OCI-LY3 (cell line): ENCODE measurements at regions not wholly inside any gene's neighbourhood (a gene's known extent, or its start where the extent isn't known, plus 50 kb on each side); places are given as distances from the start of the nearest gene placed in this dataset.
"Not testable (repeated sequence)": the region's sequence is repeated elsewhere in the genome, so short reads cannot be mapped to it uniquely, and the experiment has no call there.

Source experiments
- H2AFZ ChIP-seq: fragments of 200-600, 300-600 bp; shearing (Covaris generic); 2 replicates; pipeline ENCODE4 v1.6.0; 2014; ENCODE audit warnings: antibody characterized with exemption, low read depth, low read length
- H3K27ac ChIP-seq: fragments of 200-600, 300-600 bp; sonication (generic); 2 replicates; pipeline ENCODE4 v1.5.1; 2014; ENCODE audit warnings: mild to moderate bottlenecking, low read length, moderate library complexity, mixed read lengths
- H3K27me3 ChIP-seq: fragments of 200-600, 300-600 bp; sonication (generic); 2 replicates; pipeline ENCODE4 v1.6.1; 2014; ENCODE audit warnings: low read depth, low read length, mixed read lengths
- H3K36me3 ChIP-seq: fragments of 200-600, 300-600 bp; sonication (generic); replicated peaks from 2 replicates; pipeline ENCODE3; 2014; ENCODE audit warnings: low read depth, low read length, mixed read lengths
- H3K4me1 ChIP-seq: fragments of 300-600, 200-600 bp; sonication (generic); 2 replicates; pipeline ENCODE4 v1.6.1; 2014; ENCODE audit warnings: low read length, mixed read lengths
- H3K4me2 ChIP-seq: fragments of 200-600, 300-600 bp; sonication (generic); 2 replicates; pipeline ENCODE4 v1.6.1; 2014; ENCODE audit warnings: low read length, mixed read lengths
- H3K4me3 ChIP-seq: fragments of 300-600, 200-600 bp; sonication (generic); 2 replicates; pipeline ENCODE4 v1.5.1; 2014; ENCODE audit warnings: antibody characterized with exemption, mild to moderate bottlenecking, low read length, moderate library complexity
- H3K79me2 ChIP-seq: fragments of 300-600, 200-600 bp; shearing (Covaris generic); 2 replicates; pipeline ENCODE4 v1.6.1; 2014; ENCODE audit warnings: mild to moderate bottlenecking, low read length, mixed read lengths
- H3K9ac ChIP-seq: fragments of 300-600, 200-600 bp; shearing (Covaris generic); 2 replicates; pipeline ENCODE4 v1.6.0; 2014; ENCODE audit warnings: mild to moderate bottlenecking, low read length, moderate library complexity
- H3K9me3 ChIP-seq: fragments of 200-600, 300-600 bp; shearing (Covaris generic); 2 replicates; pipeline ENCODE4 v1.6.1; 2014; ENCODE audit warnings: low read length, mixed read lengths; ENCODE audit not compliant: insufficient read depth
- H4K20me1 ChIP-seq: fragments of 200-600, 300-600 bp; sonication (generic); 2 replicates; pipeline ENCODE4 v1.6.1; 2016; ENCODE audit warnings: low read length, mixed read lengths; ENCODE audit not compliant: insufficient read depth
- CTCF ChIP-seq: fragments of 200-600, 300-600 bp; sonication (generic); IDR thresholded peaks from 2 replicates; pipeline ENCODE4 v1.5.1; 2014; ENCODE audit warnings: antibody characterized with exemption, low read length, low read depth
- EZH2phosphoT487 ChIP-seq: fragments of 200-600 bp; shearing (Covaris generic); IDR thresholded peaks from 2 replicates; pipeline ENCODE4 v1.6.1; 2018; ENCODE audit warnings: antibody characterized with exemption, mixed run types, low read depth

GRCh38 chr10:123252779-123253178 lies 98.6 kb downstream of the BUB3 start:
- Histone ChIP-seq H3K9ac (no peak overlapping the region), H3K36me3 (peaks cover 2% of the 10 kb centered on the region), H3K4me2 (no peak overlapping the region), H3K4me1 (no peaks in the 10 kb centered on the region), H3K9me3 (no peaks in the 10 kb centered on the region), H2AFZ (no peak overlapping the region), H3K4me3 (no peak overlapping the region), H4K20me1 (no peaks in the 10 kb centered on the region), H3K27me3 (no peaks in the 10 kb centered on the region), H3K27ac (no peak overlapping the region), H3K79me2 (no peaks in the 10 kb centered on the region)
- TF ChIP-seq EZH2phosphoT487 (no peak), CTCF (no peak)

GRCh38 chr10:123254343-123254742 lies 100.1 kb downstream of the BUB3 start:
- H2AFZ ChIP-seq, H3K36me3 ChIP-seq, H4K20me1 ChIP-seq, H3K4me3 ChIP-seq, H3K27me3 ChIP-seq, H3K4me2 ChIP-seq, H3K9ac ChIP-seq, H3K27ac ChIP-seq, H3K4me1 ChIP-seq, H3K9me3 ChIP-seq, H3K79me2 ChIP-seq: not testable (repeated sequence)

- no peak overlapping the region for H3K9ac ChIP-seq
- no peaks in the 10 kb centered on the region for H3K79me2 ChIP-seq
- H3K27me3 ChIP-seq, result no peaks in the 10 kb centered on the region
- H3K27ac ChIP-seq, result no peak overlapping the region
- no peak overlapping the region for H3K4me2 ChIP-seq
- no peak overlapping the region for H3K4me3 ChIP-seq
- H3K36me3 ChIP-seq, result peaks cover 2% of the 10 kb centered on the region
- no peak for TF ChIP-seq EZH2phosphoT487
- no peak for TF ChIP-seq CTCF
- H3K9me3 ChIP-seq, result no peaks in the 10 kb centered on the region
- H2AFZ ChIP-seq, result no peak overlapping the region
- H4K20me1 ChIP-seq, result no peaks in the 10 kb centered on the region
- H3K4me1 ChIP-seq, result no peaks in the 10 kb centered on the region
Measured at GRCh38 chr10:123257904-123258456, 103.8 kb downstream of the BUB3 start.

GRCh38 chr10:123259081-123259480 lies 104.9 kb downstream of the BUB3 start:
- no peaks in the 10 kb centered on the region for H3K27me3 ChIP-seq
- no peak for TF ChIP-seq CTCF
- TF ChIP-seq EZH2phosphoT487, result no peak
- H3K79me2 ChIP-seq, result no peaks in the 10 kb centered on the region

GRCh38 chr10:123259791-123260190 lies 105.6 kb downstream of the BUB3 start:
- Histone ChIP-seq H3K4me3 (no peak overlapping the region), H3K27ac (no peak overlapping the region), H3K4me2 (no peak overlapping the region), H3K4me1 (no peaks in the 10 kb centered on the region), H2AFZ (no peak overlapping the region), H3K79me2 (no peaks in the 10 kb centered on the region), H3K27me3 (no peaks in the 10 kb centered on the region), H4K20me1 (no peaks in the 10 kb centered on the region), H3K9me3 (no peaks in the 10 kb centered on the region), H3K36me3 (no peaks in the 10 kb centered on the region), H3K9ac (no peak overlapping the region)
- no peak for TF ChIP-seq EZH2phosphoT487
- no peak for TF ChIP-seq CTCF

More at GRCh38 chr10:123259081-123259480, 104.9 kb downstream of the BUB3 start:
- no peaks in the 10 kb centered on the region for H3K9me3 ChIP-seq
- H3K36me3 ChIP-seq, result peaks cover 2% of the 10 kb centered on the region
- H4K20me1 ChIP-seq, result no peaks in the 10 kb centered on the region
- H2AFZ ChIP-seq, result no peak overlapping the region
- H3K27ac ChIP-seq, result no peak overlapping the region
- no peaks in the 10 kb centered on the region for H3K4me1 ChIP-seq
- H3K9ac ChIP-seq, result no peak overlapping the region
- H3K4me2 ChIP-seq, result no peak overlapping the region
- H3K4me3 ChIP-seq, result no peak overlapping the region
